ENCODE measurements at regions not wholly inside any gene's neighbourhood (a gene's known extent, or its start where the extent isn't known, plus 50 kb on each side); places are given as distances from the start of the nearest gene placed in this dataset.

- no peak for TF ChIP-seq CTCF (conservative IDR thresholded peaks at IDR 0.05; ENCODE audit: low read depth, low read length)
- no peak for TF ChIP-seq POLR2A (IDR thresholded peaks at IDR 0.05; ENCODE audit: low read depth, low read length)
Measured at GRCh38 chr3:71905426-71905825, 120.5 kb upstream of the PROK2 start.

Measured in IMR-90 (cell line).